NCI-H226 (cell line): ENCODE measurements at regions not wholly inside any gene's neighbourhood (a gene's known extent, or its start where the extent isn't known, plus 50 kb on each side); places are given as distances from the start of the nearest gene placed in this dataset.
A peak's percentile ranks its signal among the peaks of the same experiment; 100 is the strongest.

Source experiments
- DNase-seq: peaks from one replicate; pipeline ENCODE4 v3.0.0-alpha.2; 2015

- no peak for DNase-seq
Measured at GRCh38 chr1:189496768-189497167, 980.9 kb downstream of the BRINP3 start.

GRCh38 chr1:189499736-189500135 lies 977.9 kb downstream of the BRINP3 start:
- peak; percentile 54 for DNase-seq

GRCh38 chr1:189500778-189501177 lies 976.9 kb downstream of the BRINP3 start:
- DNase-seq = peak; percentile 5

GRCh38 chr1:189510827-189511226 lies 966.8 kb downstream of the BRINP3 start:
- DNase-seq = no peak

GRCh38 chr1:189513091-189513490 lies 964.6 kb downstream of the BRINP3 start:
- no peak for DNase-seq

- no peak for DNase-seq
Measured at GRCh38 chr1:189522441-189522840, 955.2 kb downstream of the BRINP3 start.

GRCh38 chr1:189524501-189524900 lies 953.2 kb downstream of the BRINP3 start:
- peak; percentile 64 for DNase-seq

GRCh38 chr1:189530162-189530561 lies 947.5 kb downstream of the BRINP3 start:
- no peak for DNase-seq

GRCh38 chr1:189538271-189538670 lies 939.4 kb downstream of the BRINP3 start:
- no peak for DNase-seq

GRCh38 chr1:189550498-189550897 lies 927.2 kb downstream of the BRINP3 start:
- DNase-seq = no peak

- no peak for DNase-seq
Measured at GRCh38 chr1:189563784-189564183, 913.9 kb downstream of the BRINP3 start.

GRCh38 chr1:189567890-189568289 lies 909.8 kb downstream of the BRINP3 start:
- no peak for DNase-seq

- no peak for DNase-seq
Measured at GRCh38 chr1:189596197-189596596, 881.5 kb downstream of the BRINP3 start.

GRCh38 chr1:189597083-189597482 lies 880.6 kb downstream of the BRINP3 start:
- no peak for DNase-seq

- DNase-seq = no peak
Measured at GRCh38 chr1:189605226-189605625, 872.4 kb downstream of the BRINP3 start.

GRCh38 chr1:189606047-189606446 lies 871.6 kb downstream of the BRINP3 start:
- no peak for DNase-seq

GRCh38 chr1:189606795-189607476 lies 870.7 kb downstream of the BRINP3 start:
- peak; percentile 81 for DNase-seq

GRCh38 chr1:189607477-189608096 lies 870.1 kb downstream of the BRINP3 start:
- no peak for DNase-seq

GRCh38 chr1:189609167-189609566 lies 868.5 kb downstream of the BRINP3 start:
- DNase-seq = no peak

GRCh38 chr1:189616893-189617292 lies 860.8 kb downstream of the BRINP3 start:
- DNase-seq = peak; percentile 79

GRCh38 chr1:189619682-189620332 lies 857.9 kb downstream of the BRINP3 start:
- DNase-seq = peak; percentile 86

- no peak for DNase-seq
Measured at GRCh38 chr1:189620471-189620870, 857.2 kb downstream of the BRINP3 start.

- no peak for DNase-seq
Measured at GRCh38 chr1:189623336-189623735, 854.3 kb downstream of the BRINP3 start.

- DNase-seq = no peak
Measured at GRCh38 chr1:189627427-189627826, 850.2 kb downstream of the BRINP3 start.
